Right lobe of liver (tissue), 6 donors: ENCODE measurements at regions not wholly inside any gene's neighbourhood (a gene's known extent, or its start where the extent isn't known, plus 50 kb on each side); places are given as distances from the start of the nearest gene placed in this dataset.

Experiments
- ATAC-seq, 4 donors: fragments of 200-7000 bp; cut with Tn5 transposase; one replicate each; pipeline ENCODE4 v1.9.1; 2020; ENCODE audit warnings: mild to moderate bottlenecking in 4 of 4, moderate library complexity in 4 of 4
- DNase-seq, 3 donors: peaks; one replicate each; pipeline ENCODE4 v3.0.0-alpha.2; 2020
- H3K27ac ChIP-seq, 3 donors: fragments of 200-600 bp; one replicate each; pipeline ENCODE4 v1.8.0; 2022
- H3K27me3 ChIP-seq, 2 donors: fragments of 200-600 bp; one replicate each; pipeline ENCODE4 v1.8.0; 2022
- H3K36me3 ChIP-seq, 4 donors: fragments of 200-600 bp; sonication (generic) in 1 of 4; one replicate each; pipeline versions ENCODE4 v1.5.1 to v1.8.0; 2017 to 2022; ENCODE audit warnings: control low read depth in 1 of 4
- H3K4me1 ChIP-seq, 4 donors: fragments of 200-600 bp; sonication (generic) in 1 of 4; one replicate each; pipeline versions ENCODE4 v1.5.1 to v1.8.0; 2017 to 2022; ENCODE audit warnings: control low read depth in 1 of 4
- H3K4me3 ChIP-seq, 3 donors: fragments of 200-600 bp; one replicate each; pipeline ENCODE4 v1.8.0; 2022
- H3K9me3 ChIP-seq, 4 donors: fragments of 200-600 bp; sonication (generic) in 1 of 4; one replicate each; pipeline versions ENCODE4 v1.5.1 to v1.8.0; 2017 to 2022; ENCODE audit warnings: control low read depth in 1 of 4
- POLR2A ChIP-seq: fragments of 450-650 bp; IDR thresholded peaks from one replicate; pipeline ENCODE4 v1.6.1; 2017; ENCODE audit warnings: antibody characterized with exemption, mild to moderate bottlenecking
- WGBS: methylation state at CpG from one replicate; pipeline ENCODE4 v1.1.6; 2018; ENCODE audit warnings: low coverage, low lambda C conversion rate; ENCODE audit not compliant: insufficient coverage; ENCODE audit errors: missing lambda C conversion rate; 5-methylcytosine and 5-hydroxymethylcytosine counted together
- intact Hi-C, 2 donors: fragments of 100-400 bp; cut with DNase I; formaldehyde crosslinking; loops; one replicate each; pipeline versions ENCODE4 v1.11.2 to v1.14.1; 2022
- TF ChIP-seq, protein P1 (sequence below), 4 donors: fragments of 200-600 bp in 3 of 4; fragments of 450-650 bp in 1 of 4; IDR thresholded peaks; one replicate each; pipeline versions ENCODE4 v1.5.1 to v1.8.0; 2016 to 2022; ENCODE audit warnings: antibody characterized with exemption in 4 of 4, mild to moderate bottlenecking in 2 of 4
- donor health status: DM: no; HTN: yes; CAD: no.
- donor health status: DM: no; HTN: no; CAD: no.
- donor health status: DM: no; HTN: no; CAD: no.
- donor health status: DM: no; HTN: yes; CAD: no.
- donor health status: DM: no; HTN: yes; CAD: no.

DNA sequence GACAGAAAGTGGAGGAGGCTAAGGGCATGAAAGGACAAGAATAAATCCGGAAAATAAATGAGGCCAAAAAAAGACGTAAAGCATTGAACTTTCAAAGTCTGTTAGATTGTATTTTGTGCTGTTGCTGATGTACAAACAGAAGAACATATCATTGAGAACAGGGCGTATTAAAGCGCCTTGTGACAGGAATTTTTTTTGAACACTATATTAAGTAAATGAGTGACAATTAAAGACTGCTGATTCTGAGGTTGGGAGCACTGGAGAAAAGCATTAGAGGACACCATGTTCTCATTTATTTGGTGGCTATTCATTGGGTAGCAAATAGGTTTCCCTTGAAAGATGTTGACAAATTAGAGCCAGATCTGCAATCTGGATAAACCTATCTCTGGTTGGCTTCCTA, 137.3 kb upstream of the SGCD start:
- H3K4me3 ChIP-seq = no peak overlapping the region
- H3K36me3 ChIP-seq = no peaks in the 10 kb centered on the region
- H3K27me3 ChIP-seq = no peaks in the 10 kb centered on the region
- intact Hi-C loops = no loop called here
- DNase-seq (no peak), ATAC-seq (no peak)
- H3K27ac ChIP-seq = no peak overlapping the region
- no peaks in the 10 kb centered on the region for H3K9me3 ChIP-seq
- TF ChIP-seq, protein P1, sequence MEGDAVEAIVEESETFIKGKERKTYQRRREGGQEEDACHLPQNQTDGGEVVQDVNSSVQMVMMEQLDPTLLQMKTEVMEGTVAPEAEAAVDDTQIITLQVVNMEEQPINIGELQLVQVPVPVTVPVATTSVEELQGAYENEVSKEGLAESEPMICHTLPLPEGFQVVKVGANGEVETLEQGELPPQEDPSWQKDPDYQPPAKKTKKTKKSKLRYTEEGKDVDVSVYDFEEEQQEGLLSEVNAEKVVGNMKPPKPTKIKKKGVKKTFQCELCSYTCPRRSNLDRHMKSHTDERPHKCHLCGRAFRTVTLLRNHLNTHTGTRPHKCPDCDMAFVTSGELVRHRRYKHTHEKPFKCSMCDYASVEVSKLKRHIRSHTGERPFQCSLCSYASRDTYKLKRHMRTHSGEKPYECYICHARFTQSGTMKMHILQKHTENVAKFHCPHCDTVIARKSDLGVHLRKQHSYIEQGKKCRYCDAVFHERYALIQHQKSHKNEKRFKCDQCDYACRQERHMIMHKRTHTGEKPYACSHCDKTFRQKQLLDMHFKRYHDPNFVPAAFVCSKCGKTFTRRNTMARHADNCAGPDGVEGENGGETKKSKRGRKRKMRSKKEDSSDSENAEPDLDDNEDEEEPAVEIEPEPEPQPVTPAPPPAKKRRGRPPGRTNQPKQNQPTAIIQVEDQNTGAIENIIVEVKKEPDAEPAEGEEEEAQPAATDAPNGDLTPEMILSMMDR (IDR thresholded peaks at IDR 0.05) = no peak
- no peak for TF ChIP-seq POLR2A
- WGBS = 81% methylated on average over 4 of the region's 4 CpGs
- H3K4me1 ChIP-seq = no peaks in the 10 kb centered on the region

- H3K4me3 ChIP-seq = no peak overlapping the region
- DNase-seq = no peak
- no peak for TF ChIP-seq POLR2A
- TF ChIP-seq, protein P1 (IDR thresholded peaks at IDR 0.05) = no peak
- no peak for ATAC-seq
- no peak overlapping the region for H3K27ac ChIP-seq
- intact Hi-C loops = no loop called here
- H3K9me3 ChIP-seq = no peaks in the 10 kb centered on the region
- 36% methylated on average over 1 of the region's 1 CpG for WGBS
- H3K27me3 ChIP-seq = no peaks in the 10 kb centered on the region
- H3K36me3 ChIP-seq = no peaks in the 10 kb centered on the region
- H3K4me1 ChIP-seq = no peaks in the 10 kb centered on the region
These were observed 135.4 kb upstream of the SGCD start for GRCh38 chr5:156191547-156191946.

- ATAC-seq (no peak), DNase-seq (no peak)
- Histone ChIP-seq H3K27me3 (no peaks in the 10 kb centered on the region), H3K36me3 (no peaks in the 10 kb centered on the region), H3K4me1 (no peaks in the 10 kb centered on the region), H3K27ac (no peak overlapping the region), H3K9me3 (no peaks in the 10 kb centered on the region), H3K4me3 (no peak overlapping the region)
- TF ChIP-seq POLR2A = no peak
- TF ChIP-seq, protein P1 (IDR thresholded peaks at IDR 0.05) = no peak
- WGBS = 62% methylated on average over 3 of the region's 3 CpGs
- intact Hi-C loops = no loop called here
These were observed 129.8 kb upstream of the SGCD start for GRCh38 chr5:156197042-156197635.

DNA sequence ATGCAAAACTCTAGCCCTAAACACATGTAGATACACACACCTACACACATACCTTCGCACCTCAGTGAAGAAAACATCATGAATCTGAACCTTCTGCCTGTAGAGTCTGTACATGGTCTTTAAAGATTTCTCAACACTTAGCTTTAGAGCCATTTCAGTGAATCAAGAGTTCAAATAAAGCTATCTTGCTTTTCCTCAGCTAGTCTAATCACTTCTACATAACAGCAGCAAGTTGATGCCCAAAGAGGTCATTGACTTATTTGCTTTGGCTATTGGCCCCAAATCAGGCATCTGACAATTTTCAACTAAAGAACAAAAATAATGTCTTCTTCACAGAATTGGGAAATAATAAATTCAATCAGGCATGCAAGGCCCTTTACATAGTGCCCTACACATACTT, 127.9 kb upstream of the SGCD start:
- Histone ChIP-seq H3K27ac (no peak overlapping the region), H3K4me3 (no peak overlapping the region), H3K36me3 (no peaks in the 10 kb centered on the region), H3K4me1 (no peaks in the 10 kb centered on the region), H3K27me3 (no peaks in the 10 kb centered on the region), H3K9me3 (no peaks in the 10 kb centered on the region)
- intact Hi-C loops = no loop called here
- no peak for TF ChIP-seq POLR2A
- TF ChIP-seq, protein P1 (IDR thresholded peaks at IDR 0.05) = no peak
- WGBS = 50% methylated on average over 1 of the region's 1 CpG
- ATAC-seq (peak; percentile 25 to 80 (median 54)), DNase-seq (no peak)
